Activated CD8-positive, alpha-beta T cell treated with anti-CD3 and anti-CD28 coated beads, Interleukin-2, amount 10 ng/mL, durations not matched to agents 7 days and 5 days (primary cell): ENCODE measurements at regions not wholly inside any gene's neighbourhood (a gene's known extent, or its start where the extent isn't known, plus 50 kb on each side); places are given as distances from the start of the nearest gene placed in this dataset.

Experiments used
- ATAC-seq: fragments of 150-1000 bp; cut with Tn5 transposase; one replicate; pipeline ENCODE4 v1.10.0; 2021; ENCODE audit warnings: moderate library complexity
- CTCF ChIA-PET: fragments of 350-600 bp; sonication (Branson Sonifier 250); formaldehyde crosslinking; loops from one replicate; lab custom pipeline; 2021; ENCODE audit warnings: antibody characterized with exemption; lab: Charles Lee
- POLR2A ChIA-PET: fragments of 350-600 bp; sonication (Branson Sonifier 250); formaldehyde crosslinking; loops from one replicate; lab custom pipeline; 2021; ENCODE audit warnings: antibody characterized with exemption; lab: Charles Lee
- DNase-seq: peaks from one replicate; pipeline ENCODE4 v3.0.0-alpha.2; 2020
- H3K27ac Mint-ChIP-seq: one replicate; pipeline ENCODE4 v1.8.0; 2021; ENCODE audit warnings: mild to moderate bottlenecking, mixed read lengths
- H3K27me3 Mint-ChIP-seq: one replicate; pipeline ENCODE4 v1.8.0; 2021; ENCODE audit warnings: low read depth, mixed read lengths
- H3K36me3 Mint-ChIP-seq: one replicate; pipeline ENCODE4 v1.8.0; 2021; ENCODE audit warnings: low read depth, mixed read lengths
- H3K4me1 Mint-ChIP-seq: one replicate; pipeline ENCODE4 v1.8.0; 2021; ENCODE audit warnings: low read depth, mixed read lengths
- H3K4me3 Mint-ChIP-seq: one replicate; pipeline ENCODE4 v1.8.0; 2021; ENCODE audit warnings: mild to moderate bottlenecking, mixed read lengths
- H3K9me3 Mint-ChIP-seq: one replicate; pipeline ENCODE4 v1.8.0; 2022; ENCODE audit warnings: mixed read lengths; ENCODE audit not compliant: insufficient read depth

GRCh38 chr2:196538189-196538588 is 101.3 kb upstream of the CCDC150 start:
- Mint-ChIP-seq H3K4me1 (peaks cover 14% of the 10 kb centered on the region), H3K4me3 (no peak overlapping the region), H3K36me3 (no peaks in the 10 kb centered on the region), H3K27me3 (peaks cover 18% of the 10 kb centered on the region), H3K27ac (no peak overlapping the region), H3K9me3 (no peaks in the 10 kb centered on the region)
- CTCF ChIA-PET = no interaction called here
- no peak for ATAC-seq
- no peak for DNase-seq
- POLR2A ChIA-PET = no interaction called here

- H3K36me3 Mint-ChIP-seq = no peaks in the 10 kb centered on the region
- peaks cover 18% of the 10 kb centered on the region for H3K27me3 Mint-ChIP-seq
- H3K4me1 Mint-ChIP-seq = peaks cover 10% of the 10 kb centered on the region
- H3K4me3 Mint-ChIP-seq = no peak overlapping the region
- no peak overlapping the region for H3K27ac Mint-ChIP-seq
- no peak for ATAC-seq
- no peaks in the 10 kb centered on the region for H3K9me3 Mint-ChIP-seq
- no peak for DNase-seq
- ChIA-PET POLR2A (no interaction called here), CTCF (no interaction called here)
Observed at GRCh38 chr2:196538646-196539045, 100.9 kb upstream of the CCDC150 start.

DNA sequence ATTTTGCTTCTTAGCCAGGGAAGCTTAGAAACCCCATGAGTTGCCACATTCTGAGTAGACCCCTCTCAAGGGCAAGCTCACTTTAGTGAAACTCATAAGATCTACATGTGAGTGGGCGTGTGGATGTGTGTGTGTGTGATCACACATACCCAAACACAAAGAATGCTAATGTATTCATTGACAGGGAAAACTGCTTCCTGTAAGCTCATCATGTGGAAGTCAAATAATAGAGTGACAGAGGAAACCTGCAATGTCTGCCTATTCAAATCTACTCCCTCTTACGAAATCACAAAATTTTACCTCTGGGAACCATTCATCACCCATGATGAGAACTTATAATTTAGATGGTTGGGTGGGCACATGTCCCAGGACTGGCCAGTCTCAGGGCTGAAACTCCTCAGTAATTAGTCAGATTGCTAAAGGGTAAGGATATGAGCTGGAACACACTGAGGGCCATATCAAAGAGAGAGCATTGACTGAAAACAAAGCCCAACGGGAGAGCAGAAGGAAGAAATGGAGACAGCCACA is 94.5 kb upstream of the CCDC150 start:
- Mint-ChIP-seq H3K9me3 (no peaks in the 10 kb centered on the region), H3K4me3 (no peak overlapping the region), H3K4me1 (peaks cover 2% of the 10 kb centered on the region), H3K27ac (no peak overlapping the region), H3K27me3 (peaks cover 14% of the 10 kb centered on the region), H3K36me3 (no peaks in the 10 kb centered on the region)
- POLR2A ChIA-PET = no interaction called here
- ATAC-seq = no peak
- no peak for DNase-seq
- CTCF ChIA-PET = interaction anchor here (1.4 kb wide), 1 partner anchor 14 kb away, joined by 3 read pairs; no protein-coding TSS in a partner anchor

DNA sequence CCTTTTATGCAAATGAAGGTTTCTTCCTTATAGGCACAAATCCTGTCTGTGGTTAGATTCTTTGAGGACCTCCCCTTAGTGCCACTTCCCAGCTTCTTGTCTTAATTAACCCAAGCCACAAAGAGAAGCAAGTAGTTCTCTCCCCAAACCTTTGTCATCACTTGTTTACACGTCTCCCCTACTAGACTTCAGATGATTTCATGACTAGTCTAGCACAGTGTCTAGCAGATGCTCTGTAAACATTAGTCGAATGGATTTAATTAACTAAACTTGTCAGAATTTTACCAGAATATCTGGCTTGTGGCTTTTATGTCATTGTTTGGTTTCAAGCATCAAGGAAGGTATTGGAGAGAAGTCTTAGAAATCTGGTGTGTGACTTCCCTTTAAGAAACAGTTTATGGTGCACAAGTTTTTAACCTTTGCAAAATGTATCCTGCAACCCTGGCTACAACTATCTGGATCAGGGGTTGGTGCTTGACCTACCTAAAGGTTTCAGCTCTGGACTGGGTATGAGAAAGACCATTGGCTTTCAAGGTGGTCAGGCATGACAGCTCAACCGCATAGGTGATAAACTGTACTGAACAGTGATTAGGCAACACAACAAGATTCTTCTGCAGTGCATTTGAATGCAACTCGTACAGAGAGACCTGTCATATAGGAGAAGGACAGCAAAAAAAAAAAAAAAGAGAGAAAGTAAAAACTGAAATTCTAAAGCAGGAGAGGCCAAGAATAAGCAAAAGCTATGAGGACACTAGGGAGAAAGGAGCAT is 93.2 kb upstream of the CCDC150 start:
- Mint-ChIP-seq H3K4me1 (peaks cover 2% of the 10 kb centered on the region), H3K9me3 (no peaks in the 10 kb centered on the region), H3K36me3 (no peaks in the 10 kb centered on the region), H3K27ac (no peak overlapping the region), H3K27me3 (peaks cover 13% of the 10 kb centered on the region), H3K4me3 (no peak overlapping the region)
- POLR2A ChIA-PET = no interaction called here
- DNase-seq (no peak), ATAC-seq (no peak)
- CTCF ChIA-PET = no interaction called here

DNA sequence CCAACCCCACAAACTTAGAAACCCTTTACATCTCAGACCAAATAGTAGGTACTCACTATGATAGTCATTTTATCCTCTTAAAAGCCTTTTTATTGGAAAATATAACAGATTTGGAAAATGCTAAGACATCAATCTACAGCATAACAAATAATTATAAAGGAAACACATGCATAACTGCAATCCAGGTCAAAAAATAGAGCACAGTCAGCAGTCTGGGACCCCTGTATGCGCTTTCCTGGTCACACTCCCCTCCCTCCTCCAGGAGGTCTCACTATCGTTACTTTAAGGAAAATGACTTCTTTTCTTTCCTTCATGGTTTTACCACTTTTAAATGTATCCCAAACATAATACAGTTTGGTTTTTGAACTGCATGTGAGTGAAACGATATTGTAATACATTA is 90.5 kb upstream of the CCDC150 start:
- ChIA-PET POLR2A (no interaction called here), CTCF (no interaction called here)
- no peak for DNase-seq
- Mint-ChIP-seq H3K4me3 (no peak overlapping the region), H3K27me3 (peaks cover 16% of the 10 kb centered on the region), H3K4me1 (peaks cover 2% of the 10 kb centered on the region), H3K36me3 (no peaks in the 10 kb centered on the region), H3K9me3 (no peaks in the 10 kb centered on the region), H3K27ac (no peak overlapping the region)
- ATAC-seq = no peak

- ChIA-PET POLR2A (no interaction called here), CTCF (interaction anchor here (0.9 kb wide), 1 partner anchor 207 kb away, joined by 3 read pairs; no protein-coding TSS in a partner anchor)
- H3K27me3 Mint-ChIP-seq = peaks cover 12% of the 10 kb centered on the region
- peaks cover 2% of the 10 kb centered on the region for H3K4me1 Mint-ChIP-seq
- no peaks in the 10 kb centered on the region for H3K36me3 Mint-ChIP-seq
- no peak overlapping the region for H3K4me3 Mint-ChIP-seq
- H3K9me3 Mint-ChIP-seq = no peaks in the 10 kb centered on the region
- DNase-seq (no peak), ATAC-seq (no peak)
- no peak overlapping the region for H3K27ac Mint-ChIP-seq
Observed at GRCh38 chr2:196551014-196551413, 88.5 kb upstream of the CCDC150 start.

GRCh38 chr2:196555161-196555560 is 84.4 kb upstream of the CCDC150 start:
- H3K36me3 Mint-ChIP-seq = no peaks in the 10 kb centered on the region
- ChIA-PET CTCF (no interaction called here), POLR2A (no interaction called here)
- peaks cover 8% of the 10 kb centered on the region for H3K27me3 Mint-ChIP-seq
- H3K27ac Mint-ChIP-seq = no peak overlapping the region
- ATAC-seq (no peak), DNase-seq (no peak)
- H3K4me1 Mint-ChIP-seq = no peaks in the 10 kb centered on the region
- H3K9me3 Mint-ChIP-seq = no peaks in the 10 kb centered on the region
- no peak overlapping the region for H3K4me3 Mint-ChIP-seq

DNA sequence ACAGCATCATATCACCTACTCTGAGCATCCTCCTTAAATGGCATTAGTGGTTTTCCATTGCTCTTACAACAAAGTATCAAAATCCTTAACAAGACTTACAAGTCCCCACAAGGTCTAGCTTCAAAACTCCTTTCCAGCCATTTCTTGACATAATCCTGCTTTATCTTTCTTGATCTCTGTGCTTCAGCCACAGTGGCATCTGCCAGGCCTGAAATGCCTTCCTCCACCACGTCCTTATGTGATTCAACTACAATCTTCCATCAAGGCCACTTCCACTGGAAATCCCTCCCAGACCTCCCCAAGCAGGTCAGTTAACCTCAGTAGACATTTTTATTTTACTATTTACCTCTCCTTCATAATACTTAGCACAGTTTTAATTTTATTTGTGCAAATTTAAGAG is 83.8 kb upstream of the CCDC150 start:
- Mint-ChIP-seq H3K36me3 (no peaks in the 10 kb centered on the region), H3K27ac (no peak overlapping the region), H3K9me3 (no peaks in the 10 kb centered on the region), H3K4me1 (no peaks in the 10 kb centered on the region), H3K27me3 (peaks cover 9% of the 10 kb centered on the region), H3K4me3 (no peak overlapping the region)
- ChIA-PET CTCF (no interaction called here), POLR2A (no interaction called here)
- DNase-seq (no peak), ATAC-seq (no peak)

DNA sequence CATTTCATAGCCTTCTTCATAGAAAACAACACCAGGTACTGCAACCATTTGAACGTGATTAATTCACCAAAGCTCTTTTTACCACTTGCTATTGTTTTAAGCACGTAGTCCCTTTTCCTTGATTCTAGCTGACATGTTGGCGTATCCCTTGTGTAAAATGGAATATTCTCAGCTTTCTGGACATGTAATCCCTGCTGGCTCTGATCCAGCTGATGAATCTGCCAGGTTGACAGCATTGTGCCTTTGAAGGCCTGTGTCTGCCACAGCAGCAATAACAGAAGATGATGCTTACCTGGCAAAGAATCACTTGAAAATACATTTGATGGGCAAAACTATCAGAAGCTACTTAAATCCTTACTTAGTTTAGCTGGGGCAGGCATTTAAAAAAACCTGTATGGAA is 81.0 kb upstream of the CCDC150 start:
- CTCF ChIA-PET = no interaction called here
- no peak overlapping the region for H3K4me3 Mint-ChIP-seq
- no peaks in the 10 kb centered on the region for H3K9me3 Mint-ChIP-seq
- DNase-seq (no peak), ATAC-seq (no peak)
- H3K27ac Mint-ChIP-seq = no peak overlapping the region
- POLR2A ChIA-PET = interaction anchor here (0.6 kb wide), 1 partner anchor 207 kb away, joined by 4 read pairs; no protein-coding TSS in a partner anchor
- H3K27me3 Mint-ChIP-seq = peaks cover 10% of the 10 kb centered on the region
- H3K4me1 Mint-ChIP-seq = no peaks in the 10 kb centered on the region
- H3K36me3 Mint-ChIP-seq = no peaks in the 10 kb centered on the region

DNA sequence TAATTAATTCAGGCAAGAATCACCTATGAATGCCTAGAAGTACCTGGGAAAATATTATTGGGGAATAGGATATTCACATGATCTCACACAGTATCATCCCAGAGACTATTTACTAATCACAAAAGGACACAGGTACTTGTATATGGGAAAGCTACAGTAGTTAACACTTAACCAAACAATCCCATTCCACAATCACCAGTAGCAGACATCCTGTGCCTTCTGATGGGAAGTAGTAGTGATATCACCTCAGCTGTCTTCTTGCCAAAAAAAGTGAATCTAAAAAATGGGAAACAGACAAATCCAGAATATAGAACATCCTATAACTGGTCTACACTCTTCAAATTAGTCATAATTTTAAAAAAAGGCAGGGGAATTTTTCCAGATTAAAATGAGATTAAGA is 75.6 kb upstream of the CCDC150 start:
- H3K27me3 Mint-ChIP-seq = peaks cover 25% of the 10 kb centered on the region
- no peak overlapping the region for H3K4me3 Mint-ChIP-seq
- CTCF ChIA-PET = no interaction called here
- no peak overlapping the region for H3K27ac Mint-ChIP-seq
- ATAC-seq (no peak), DNase-seq (no peak)
- no peaks in the 10 kb centered on the region for H3K4me1 Mint-ChIP-seq
- no peaks in the 10 kb centered on the region for H3K36me3 Mint-ChIP-seq
- POLR2A ChIA-PET = no interaction called here
- H3K9me3 Mint-ChIP-seq = no peaks in the 10 kb centered on the region

DNA sequence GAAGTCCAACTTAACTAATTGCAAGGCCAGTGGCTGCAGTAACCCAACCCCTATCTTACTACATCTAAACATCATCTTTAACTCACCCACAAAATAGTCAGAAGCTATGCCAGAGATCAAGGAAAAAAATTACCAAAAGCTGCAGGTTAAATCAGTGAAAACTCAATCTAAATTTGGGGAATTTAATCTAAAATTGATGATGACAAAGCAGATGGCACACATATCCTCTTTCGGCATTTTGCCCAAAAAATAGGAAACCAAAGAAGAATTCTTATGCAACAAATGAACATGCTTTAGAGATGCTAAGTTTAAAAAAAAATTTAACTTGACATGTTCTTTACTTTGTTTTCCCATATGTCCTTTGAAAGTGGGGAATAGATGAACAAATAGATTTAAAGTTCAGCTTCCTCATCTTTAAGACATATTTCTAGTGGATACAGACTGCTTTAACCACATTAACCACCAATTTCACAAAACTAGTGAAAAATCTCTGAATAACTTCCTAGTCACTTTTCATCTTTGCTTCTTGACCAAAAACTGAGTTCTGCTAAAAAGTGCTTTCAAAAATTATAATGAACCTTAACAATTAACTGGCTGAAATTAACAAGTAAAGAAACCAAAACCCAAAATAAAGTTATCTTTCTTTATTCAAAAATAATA is 74.3 kb upstream of the CCDC150 start:
- Mint-ChIP-seq H3K27ac (no peak overlapping the region), H3K4me3 (no peak overlapping the region), H3K9me3 (no peaks in the 10 kb centered on the region), H3K36me3 (no peaks in the 10 kb centered on the region), H3K4me1 (no peaks in the 10 kb centered on the region), H3K27me3 (peaks cover 25% of the 10 kb centered on the region)
- DNase-seq (no peak), ATAC-seq (no peak)
- POLR2A ChIA-PET = no interaction called here
- CTCF ChIA-PET = no interaction called here

DNA sequence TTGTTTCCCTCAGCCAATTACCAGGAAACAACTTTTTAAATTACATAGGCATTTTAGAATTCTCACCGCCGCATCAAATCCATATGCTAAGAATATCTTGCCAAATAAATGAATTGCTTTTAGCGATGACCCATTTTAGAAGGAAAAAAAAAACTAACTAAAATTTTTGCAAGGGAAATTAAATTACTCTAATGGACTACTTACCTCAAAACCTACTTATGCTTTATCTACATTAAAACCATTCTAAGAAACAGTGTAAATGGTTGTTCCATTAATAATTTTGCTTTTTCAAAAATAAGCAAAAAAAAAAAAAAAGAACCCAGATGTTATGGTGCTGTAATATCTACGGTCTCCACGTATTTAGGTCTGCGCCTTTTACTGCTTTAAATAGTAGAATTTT is 73.5 kb upstream of the CCDC150 start:
- DNase-seq = no peak
- Mint-ChIP-seq H3K4me3 (no peak overlapping the region), H3K9me3 (no peaks in the 10 kb centered on the region), H3K27ac (no peak overlapping the region), H3K4me1 (no peaks in the 10 kb centered on the region), H3K27me3 (peaks cover 23% of the 10 kb centered on the region), H3K36me3 (no peaks in the 10 kb centered on the region)
- no peak for ATAC-seq
- CTCF ChIA-PET = no interaction called here
- POLR2A ChIA-PET = interaction anchor here (0.6 kb wide), 1 partner anchor 17 kb away, joined by 3 read pairs; no protein-coding TSS in a partner anchor
